T-cell (primary cell): ENCODE measurements at regions not wholly inside any gene's neighbourhood (a gene's known extent, or its start where the extent isn't known, plus 50 kb on each side); places are given as distances from the start of the nearest gene placed in this dataset.

ENCODE experiments used
- ATAC-seq, 4 experiments: fragments of 200-7000 bp in 3 of 4; fragments of 150-1000 bp in 1 of 4; cut with Tn5 transposase; replicated peaks in 1 of 4; 1 replicate in 3 of 4; 2 replicates in 1 of 4; pipeline ENCODE4 v1.10.0; 2021; ENCODE audit warnings: moderate library complexity in 3 of 4, mild to moderate bottlenecking in 2 of 4, moderate number of reproducible peaks in 1 of 4
- CTCF ChIA-PET, 2 donors: fragments of 300-600 bp; sonication (Branson Sonifier 250); formaldehyde crosslinking; loops; one replicate each; lab custom pipeline; 2022; ENCODE audit warnings: antibody characterized with exemption in 2 of 2; lab: Charles Lee
- POLR2A ChIA-PET, 2 donors: fragments of 300-600 bp; sonication (Branson Sonifier 250); formaldehyde crosslinking; loops; one replicate each; lab custom pipeline; 2022; ENCODE audit warnings: antibody characterized with exemption in 2 of 2; lab: Charles Lee
- DNase-seq, 35 experiments: peaks; one replicate each; pipeline versions ENCODE4 v3.0.0 to v3.0.0-alpha.2; 2013 to 2023
- H3K27ac ChIP-seq: one replicate; pipeline ENCODE4 v1.5.1; 2013; ENCODE audit warnings: low read length
- H3K27me3 ChIP-seq, 2 experiments: replicated peaks in 1 of 2; 1 replicate in 1 of 2; 2 replicates in 1 of 2; pipeline versions ENCODE4 v1.6.1 to v1.7.0; 2013; ENCODE audit warnings: low read length in 1 of 2, mixed read lengths in 1 of 2; ENCODE audit not compliant: control insufficient read depth in 2 of 2, insufficient read depth in 2 of 2; ENCODE audit errors: extremely low read depth in 1 of 2
- H3K36me3 ChIP-seq, 2 donors: 1 replicate in 1 of 2; 2 replicates in 1 of 2; pipeline versions ENCODE4 v1.6.1 to v1.7.0; 2013; ENCODE audit warnings: low read length in 1 of 2; ENCODE audit not compliant: control insufficient read depth in 2 of 2, insufficient read depth in 1 of 2; ENCODE audit errors: extremely low read depth in 1 of 2
- H3K4me1 ChIP-seq, 2 experiments: 1 replicate in 1 of 2; 2 replicates in 1 of 2; pipeline versions ENCODE4 v1.6.1 to v1.7.0; 2013; ENCODE audit warnings: low read length in 2 of 2, mixed read lengths in 1 of 2; ENCODE audit not compliant: insufficient read depth in 2 of 2, control insufficient read depth in 1 of 2; ENCODE audit errors: extremely low read depth in 1 of 2
- H3K4me3 ChIP-seq, 2 donors: 1 replicate in 1 of 2; 2 replicates in 1 of 2; pipeline versions ENCODE4 v1.5.1 to v1.7.0; 2013; ENCODE audit warnings: mild to moderate bottlenecking in 2 of 2, low read length in 1 of 2, moderate library complexity in 1 of 2; ENCODE audit not compliant: control insufficient read depth in 1 of 2; ENCODE audit errors: extremely low read depth in 1 of 2
- H3K9me3 ChIP-seq: 2 replicates; pipeline ENCODE4 v1.7.0; 2013
- H3K27ac Mint-ChIP-seq, 2 donors: one replicate each; pipeline ENCODE4 v1.8.0; 2020 to 2021; ENCODE audit warnings: mild to moderate bottlenecking in 2 of 2, mixed read lengths in 2 of 2
- H3K27me3 Mint-ChIP-seq, 2 donors: one replicate each; pipeline ENCODE4 v1.8.0; 2021 to 2022; ENCODE audit warnings: mixed read lengths in 2 of 2
- H3K36me3 Mint-ChIP-seq: one replicate; pipeline ENCODE4 v1.8.0; 2021; ENCODE audit warnings: mixed read lengths
- H3K4me1 Mint-ChIP-seq, 3 donors: one replicate each; pipeline ENCODE4 v1.8.0; 2020 to 2022; ENCODE audit warnings: mixed read lengths in 3 of 3, mild to moderate bottlenecking in 1 of 3
- H3K4me3 Mint-ChIP-seq, 3 donors: one replicate each; pipeline ENCODE4 v1.8.0; 2020 to 2022; ENCODE audit warnings: mild to moderate bottlenecking in 3 of 3, mixed read lengths in 3 of 3, moderate library complexity in 3 of 3
- H3K9me3 Mint-ChIP-seq, 3 donors: one replicate each; pipeline ENCODE4 v1.8.0; 2020 to 2022; ENCODE audit warnings: mixed read lengths in 3 of 3
- WGBS: methylation state at CpG from one replicate; pipeline ENCODE4 v1.1.5; 2013; ENCODE audit warnings: missing lambda C conversion rate; ENCODE audit not compliant: insufficient coverage; 5-methylcytosine and 5-hydroxymethylcytosine counted together

GRCh38 chr14:26856876-26857518 lies 259.2 kb upstream of the NOVA1 start:
- H3K4me3 Mint-ChIP-seq = no peak overlapping the region
- H3K27ac ChIP-seq = no peak overlapping the region
- H3K27me3 Mint-ChIP-seq = no peaks in the 10 kb centered on the region
- no peaks in the 10 kb centered on the region for H3K4me1 ChIP-seq
- peaks cover 1 to 30% (median 22%) of the 10 kb centered on the region in 3 donors for H3K9me3 Mint-ChIP-seq
- ChIA-PET CTCF (no interaction called here), POLR2A (no interaction called here)
- H3K36me3 ChIP-seq = no peaks in the 10 kb centered on the region
- H3K27me3 ChIP-seq = no peaks in the 10 kb centered on the region
- ATAC-seq = no peak
- H3K36me3 Mint-ChIP-seq = no peaks in the 10 kb centered on the region
- no peak overlapping the region for H3K4me3 ChIP-seq
- 57% methylated on average over 4 of the region's 4 CpGs for WGBS
- no peaks in the 10 kb centered on the region for H3K9me3 ChIP-seq
- no peak overlapping the region for H3K27ac Mint-ChIP-seq
- no peaks in the 10 kb centered on the region for H3K4me1 Mint-ChIP-seq
- DNase-seq = no peak

- H3K27me3 ChIP-seq = no peaks in the 10 kb centered on the region
- ATAC-seq (no peak), DNase-seq (no peak)
- H3K4me1 ChIP-seq = no peaks in the 10 kb centered on the region
- Mint-ChIP-seq H3K27me3 (no peaks in the 10 kb centered on the region), H3K4me3 (no peak overlapping the region), H3K36me3 (no peaks in the 10 kb centered on the region), H3K4me1 (no peaks in the 10 kb centered on the region), H3K9me3 (peaks cover 0 to 17% (median 14%) of the 10 kb centered on the region in 3 donors), H3K27ac (no peak overlapping the region)
- 67% methylated on average over 1 of the region's 2 CpGs for WGBS
- H3K4me3 ChIP-seq = no peak overlapping the region
- no peaks in the 10 kb centered on the region for H3K36me3 ChIP-seq
- POLR2A ChIA-PET = no interaction called here
- CTCF ChIA-PET = no interaction called here
- H3K9me3 ChIP-seq = no peaks in the 10 kb centered on the region
- no peak overlapping the region for H3K27ac ChIP-seq
These were observed 261.6 kb upstream of the NOVA1 start for GRCh38 chr14:26859483-26859882.

- WGBS = no CpG with 5 or more reads among the region's 3 CpGs
- no peak for DNase-seq
- Histone ChIP-seq H3K36me3 (no peaks in the 10 kb centered on the region), H3K4me3 (no peak overlapping the region), H3K9me3 (no peaks in the 10 kb centered on the region), H3K27me3 (no peaks in the 10 kb centered on the region), H3K4me1 (no peaks in the 10 kb centered on the region), H3K27ac (no peak overlapping the region)
- no peak for ATAC-seq
- no peaks in the 10 kb centered on the region for H3K27me3 Mint-ChIP-seq
- no peak overlapping the region for H3K27ac Mint-ChIP-seq
- no peaks in the 10 kb centered on the region for H3K36me3 Mint-ChIP-seq
- no peak overlapping the region for H3K4me3 Mint-ChIP-seq
- ChIA-PET POLR2A (no interaction called here), CTCF (no interaction called here)
- no peaks in the 10 kb centered on the region for H3K4me1 Mint-ChIP-seq
- peaks cover 0 to 15% (median 13%) of the 10 kb centered on the region in 3 donors for H3K9me3 Mint-ChIP-seq
These were observed 262.3 kb upstream of the NOVA1 start for GRCh38 chr14:26860111-26860510.

- ChIA-PET POLR2A (no interaction called here), CTCF (no interaction called here)
- no CpG with 5 or more reads among the region's 5 CpGs for WGBS
- Histone ChIP-seq H3K4me3 (no peak overlapping the region), H3K4me1 (no peaks in the 10 kb centered on the region), H3K27ac (no peak overlapping the region), H3K9me3 (no peaks in the 10 kb centered on the region), H3K27me3 (no peaks in the 10 kb centered on the region), H3K36me3 (no peaks in the 10 kb centered on the region)
- ATAC-seq (no peak), DNase-seq (no peak)
- H3K9me3 Mint-ChIP-seq = peaks cover 0 to 8% (median 7%) of the 10 kb centered on the region in 3 donors
- no peaks in the 10 kb centered on the region for H3K27me3 Mint-ChIP-seq
- H3K4me1 Mint-ChIP-seq = no peaks in the 10 kb centered on the region
- no peak overlapping the region for H3K4me3 Mint-ChIP-seq
- H3K36me3 Mint-ChIP-seq = no peaks in the 10 kb centered on the region
- H3K27ac Mint-ChIP-seq = no peak overlapping the region
These were observed 265.9 kb upstream of the NOVA1 start for GRCh38 chr14:26863736-26864135.

GRCh38 chr14:26866721-26867120 lies 268.9 kb upstream of the NOVA1 start:
- H3K4me1 ChIP-seq = no peaks in the 10 kb centered on the region
- no peak overlapping the region for H3K27ac Mint-ChIP-seq
- H3K27me3 Mint-ChIP-seq = no peaks in the 10 kb centered on the region
- no peaks in the 10 kb centered on the region for H3K36me3 ChIP-seq
- H3K27ac ChIP-seq = no peak overlapping the region
- H3K27me3 ChIP-seq = no peaks in the 10 kb centered on the region
- ATAC-seq (no peak), DNase-seq (no peak)
- ChIA-PET POLR2A (no interaction called here), CTCF (no interaction called here)
- H3K36me3 Mint-ChIP-seq = no peaks in the 10 kb centered on the region
- no CpG with 5 or more reads among the region's 1 CpG for WGBS
- no peak overlapping the region for H3K4me3 ChIP-seq
- no peaks in the 10 kb centered on the region for H3K9me3 ChIP-seq
- no peak overlapping the region for H3K4me3 Mint-ChIP-seq
- H3K9me3 Mint-ChIP-seq = peaks cover 3 to 24% (median 19%) of the 10 kb centered on the region in 3 donors
- H3K4me1 Mint-ChIP-seq = no peaks in the 10 kb centered on the region

- ChIA-PET CTCF (no interaction called here), POLR2A (no interaction called here)
- Mint-ChIP-seq H3K9me3 (peaks cover 3 to 24% (median 20%) of the 10 kb centered on the region in 3 donors), H3K4me1 (no peaks in the 10 kb centered on the region), H3K27me3 (no peaks in the 10 kb centered on the region), H3K27ac (no peak overlapping the region), H3K4me3 (no peak overlapping the region), H3K36me3 (no peaks in the 10 kb centered on the region)
- Histone ChIP-seq H3K36me3 (no peaks in the 10 kb centered on the region), H3K4me3 (no peak overlapping the region), H3K4me1 (no peaks in the 10 kb centered on the region), H3K27me3 (no peaks in the 10 kb centered on the region), H3K9me3 (no peaks in the 10 kb centered on the region), H3K27ac (no peak overlapping the region)
- ATAC-seq (no peak), DNase-seq (no peak)
- no CpG with 5 or more reads among the region's 6 CpGs for WGBS
These were observed 269.4 kb upstream of the NOVA1 start for GRCh38 chr14:26867171-26867757.
